Effector CD4-positive, alpha-beta T cell (primary cell): ENCODE measurements at regions not wholly inside any gene's neighbourhood (a gene's known extent, or its start where the extent isn't known, plus 50 kb on each side); places are given as distances from the start of the nearest gene placed in this dataset.

Source experiments
- DNase-seq: peaks from one replicate; pipeline ENCODE4 v3.0.0-alpha.2; 2020

- DNase-seq: peak; percentile 59
These were observed 178.1 kb upstream of the PKDCC start for GRCh38 chr2:41869542-41870264.

GRCh38 chr2:41870265-41870585 is 177.6 kb upstream of the PKDCC start:
- DNase-seq: no peak

- DNase-seq: no peak
These were observed 176.7 kb upstream of the PKDCC start for GRCh38 chr2:41871080-41871479.

- DNase-seq: no peak
These were observed 175.2 kb upstream of the PKDCC start for GRCh38 chr2:41872646-41873045.

GRCh38 chr2:41873102-41874031 is 174.5 kb upstream of the PKDCC start:
- no peak for DNase-seq

GRCh38 chr2:41877114-41877678 is 170.6 kb upstream of the PKDCC start:
- DNase-seq: no peak

GRCh38 chr2:41878056-41878455 is 169.8 kb upstream of the PKDCC start:
- no peak for DNase-seq

GRCh38 chr2:41878716-41879234 is 169.0 kb upstream of the PKDCC start:
- DNase-seq: no peak

GRCh38 chr2:41879235-41879916 is 168.4 kb upstream of the PKDCC start:
- no peak for DNase-seq

GRCh38 chr2:41880561-41881243 is 167.1 kb upstream of the PKDCC start:
- no peak for DNase-seq

- DNase-seq: no peak
These were observed 166.6 kb upstream of the PKDCC start for GRCh38 chr2:41881249-41881648.

- no peak for DNase-seq
These were observed 163.1 kb upstream of the PKDCC start for GRCh38 chr2:41884718-41885117.

- no peak for DNase-seq
These were observed 161.6 kb upstream of the PKDCC start for GRCh38 chr2:41886145-41886664.

- no peak for DNase-seq
These were observed 161.1 kb upstream of the PKDCC start for GRCh38 chr2:41886757-41887156.

- no peak for DNase-seq
These were observed 157.5 kb upstream of the PKDCC start for GRCh38 chr2:41890341-41890740.

- DNase-seq: no peak
These were observed 155.3 kb upstream of the PKDCC start for GRCh38 chr2:41892476-41892875.

- no peak for DNase-seq
These were observed 153.1 kb upstream of the PKDCC start for GRCh38 chr2:41894563-41895333.

GRCh38 chr2:41895334-41895664 is 152.5 kb upstream of the PKDCC start:
- no peak for DNase-seq

GRCh38 chr2:41896186-41896846 is 151.5 kb upstream of the PKDCC start:
- no peak for DNase-seq

GRCh38 chr2:41899189-41899588 is 148.6 kb upstream of the PKDCC start:
- no peak for DNase-seq

GRCh38 chr2:41900101-41900577 is 147.7 kb upstream of the PKDCC start:
- DNase-seq: no peak
